ENCODE measurements at regions not wholly inside any gene's neighbourhood (a gene's known extent, or its start where the extent isn't known, plus 50 kb on each side); places are given as distances from the start of the nearest gene placed in this dataset.

GRCh38 chr12:88986056-88986455 lies 366.2 kb downstream of the DUSP6 start:
- H3K27me3 ChIP-seq (replicated peaks; ENCODE audit: insufficient read depth, low read length): no peaks in the 10 kb centered on the region
- no peak overlapping the region for H3K27ac ChIP-seq (ENCODE audit: low read length)
- H3K4me3 ChIP-seq (ENCODE audit: low read length): no peak overlapping the region
- no peak overlapping the region for H3K4me2 ChIP-seq (ENCODE audit: low read depth, low read length)
- no peaks in the 10 kb centered on the region for H3K9me2 ChIP-seq (replicated peaks; ENCODE audit: insufficient read depth, low read length)
- no peaks in the 10 kb centered on the region for H3K79me2 ChIP-seq (ENCODE audit: low read length)
- TF ChIP-seq EZH2 (optimal IDR thresholded peaks at IDR 0.05; ENCODE audit: low read depth, low read length): no peak
- no peak for TF ChIP-seq CTCF (IDR thresholded peaks at IDR 0.05; ENCODE audit: low read length)
- TF ChIP-seq EZH2phosphoT487 (IDR thresholded peaks at IDR 0.05; ENCODE audit: low read length): no peak
- H3K9ac ChIP-seq (ENCODE audit: low read length): no peak overlapping the region
- no peaks in the 10 kb centered on the region for H3K36me3 ChIP-seq (replicated peaks; ENCODE audit: insufficient read depth, low read length)
- H4K20me1 ChIP-seq (ENCODE audit: insufficient read depth, low read length): no peaks in the 10 kb centered on the region
- no peaks in the 10 kb centered on the region for H3F3A ChIP-seq (ENCODE audit: insufficient read depth, low read length)
- H3K4me1 ChIP-seq (ENCODE audit: low read length): no peaks in the 10 kb centered on the region
- no peak for DNase-seq
- H3K9me3 ChIP-seq (replicated peaks; ENCODE audit: insufficient read depth, low read length): no peaks in the 10 kb centered on the region
- H2AFZ ChIP-seq (ENCODE audit: low read length): no peak overlapping the region

- Histone ChIP-seq H3K27ac (ENCODE audit: low read length) (no peak overlapping the region), H2AFZ (ENCODE audit: low read length) (no peak overlapping the region), H4K20me1 (ENCODE audit: insufficient read depth, low read length) (no peaks in the 10 kb centered on the region), H3F3A (ENCODE audit: insufficient read depth, low read length) (no peaks in the 10 kb centered on the region), H3K36me3 (replicated peaks; ENCODE audit: insufficient read depth, low read length) (no peaks in the 10 kb centered on the region), H3K79me2 (ENCODE audit: low read length) (no peaks in the 10 kb centered on the region), H3K9me3 (replicated peaks; ENCODE audit: insufficient read depth, low read length) (no peaks in the 10 kb centered on the region), H3K27me3 (replicated peaks; ENCODE audit: insufficient read depth, low read length) (no peaks in the 10 kb centered on the region), H3K9me2 (replicated peaks; ENCODE audit: insufficient read depth, low read length) (no peaks in the 10 kb centered on the region), H3K4me3 (ENCODE audit: low read length) (no peak overlapping the region), H3K9ac (ENCODE audit: low read length) (no peak overlapping the region), H3K4me2 (ENCODE audit: low read depth, low read length) (no peak overlapping the region), H3K4me1 (ENCODE audit: low read length) (no peaks in the 10 kb centered on the region)
- DNase-seq: no peak
- TF ChIP-seq CTCF (IDR thresholded peaks at IDR 0.05; ENCODE audit: low read length) (no peak), EZH2 (optimal IDR thresholded peaks at IDR 0.05; ENCODE audit: low read depth, low read length) (no peak), EZH2phosphoT487 (IDR thresholded peaks at IDR 0.05; ENCODE audit: low read length) (no peak)
These were observed 366.7 kb downstream of the DUSP6 start for GRCh38 chr12:88985631-88986030.

DNA sequence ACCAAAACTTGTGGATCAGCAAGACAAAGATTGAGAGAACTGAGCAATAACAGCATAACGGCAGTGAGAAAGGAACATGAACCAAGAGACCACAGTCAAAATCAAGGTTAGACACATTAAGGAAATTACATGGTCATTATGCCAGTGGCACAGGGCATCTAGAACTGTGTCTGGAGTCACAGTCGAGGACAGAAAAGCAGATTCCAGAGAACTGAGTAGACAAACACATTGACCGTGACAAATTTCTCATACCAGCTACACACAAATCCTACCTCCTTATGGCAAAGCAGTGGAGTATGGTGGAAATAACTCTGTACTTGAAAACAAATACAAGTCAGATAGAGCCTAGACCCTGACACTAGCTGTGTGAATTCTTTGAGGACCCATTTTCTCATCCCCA lies 367.3 kb downstream of the DUSP6 start:
- no peaks in the 10 kb centered on the region for H4K20me1 ChIP-seq (ENCODE audit: insufficient read depth, low read length)
- no peak overlapping the region for H3K4me2 ChIP-seq (ENCODE audit: low read depth, low read length)
- H3F3A ChIP-seq (ENCODE audit: insufficient read depth, low read length): no peaks in the 10 kb centered on the region
- no peak overlapping the region for H3K27ac ChIP-seq (ENCODE audit: low read length)
- H3K4me3 ChIP-seq (ENCODE audit: low read length): no peak overlapping the region
- no peak overlapping the region for H3K9ac ChIP-seq (ENCODE audit: low read length)
- no peaks in the 10 kb centered on the region for H3K4me1 ChIP-seq (ENCODE audit: low read length)
- DNase-seq: no peak
- no peaks in the 10 kb centered on the region for H3K36me3 ChIP-seq (replicated peaks; ENCODE audit: insufficient read depth, low read length)
- no peaks in the 10 kb centered on the region for H3K9me2 ChIP-seq (replicated peaks; ENCODE audit: insufficient read depth, low read length)
- H3K9me3 ChIP-seq (replicated peaks; ENCODE audit: insufficient read depth, low read length): no peaks in the 10 kb centered on the region
- H2AFZ ChIP-seq (ENCODE audit: low read length): no peak overlapping the region
- H3K79me2 ChIP-seq (ENCODE audit: low read length): no peaks in the 10 kb centered on the region
- no peaks in the 10 kb centered on the region for H3K27me3 ChIP-seq (replicated peaks; ENCODE audit: insufficient read depth, low read length)
- TF ChIP-seq EZH2 (optimal IDR thresholded peaks at IDR 0.05; ENCODE audit: low read depth, low read length) (no peak), CTCF (IDR thresholded peaks at IDR 0.05; ENCODE audit: low read length) (no peak), EZH2phosphoT487 (IDR thresholded peaks at IDR 0.05; ENCODE audit: low read length) (no peak)

All from MM.1S (cell line).